ENCODE measurements at regions not wholly inside any gene's neighbourhood (a gene's known extent, or its start where the extent isn't known, plus 50 kb on each side); places are given as distances from the start of the nearest gene placed in this dataset.
"Not testable (repeated sequence)": the region's sequence is repeated elsewhere in the genome, so short reads cannot be mapped to it uniquely, and the experiment has no call there.

DNA sequence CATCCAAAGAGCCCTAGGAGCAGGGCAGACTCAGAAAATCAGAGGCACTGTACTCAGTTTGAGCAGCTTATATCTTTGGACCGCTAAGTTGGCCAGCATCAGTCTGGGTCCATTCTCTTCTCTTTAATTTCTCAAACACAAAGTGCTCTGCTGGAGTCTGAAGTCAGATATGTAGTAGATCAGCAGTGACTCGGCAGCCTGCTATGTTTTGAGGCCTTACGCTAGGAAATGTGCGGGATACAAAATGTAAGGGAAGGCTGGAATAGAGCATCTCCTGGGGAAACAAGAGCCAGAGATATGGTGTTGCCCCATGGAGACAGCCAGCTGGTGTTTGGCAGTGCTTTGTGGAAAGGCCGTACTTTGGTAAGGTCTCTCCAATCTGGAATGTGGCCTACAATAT, 60.6 kb upstream of the VKORC1L1 start:
- H3K27me3 Mint-ChIP-seq (ENCODE audit: insufficient read depth, unreplicated experiment), result no peaks in the 10 kb centered on the region
- POLR2A ChIA-PET, result no interaction called here
- intact Hi-C loops (cut with micrococcal nuclease), result no loop called here
- H3K27ac Mint-ChIP-seq (ENCODE audit: low read depth, unreplicated experiment), result no peak overlapping the region
- CTCF ChIA-PET, result no interaction called here
- DNase-seq (ENCODE audit: unreplicated experiment), result no peak
- H3K4me1 Mint-ChIP-seq (ENCODE audit: insufficient read depth, unreplicated experiment), result no peaks in the 10 kb centered on the region
- peaks cover 16% of the 10 kb centered on the region for H3K36me3 Mint-ChIP-seq (ENCODE audit: insufficient read depth, unreplicated experiment)
- no TSS peak for BruUV-seq (replicated peaks)
- H3K4me3 Mint-ChIP-seq (ENCODE audit: unreplicated experiment), result no peak overlapping the region
- peaks cover 8% of the 10 kb centered on the region for H3K9me3 Mint-ChIP-seq (ENCODE audit: unreplicated experiment)
- TF ChIP-seq, protein P1, sequence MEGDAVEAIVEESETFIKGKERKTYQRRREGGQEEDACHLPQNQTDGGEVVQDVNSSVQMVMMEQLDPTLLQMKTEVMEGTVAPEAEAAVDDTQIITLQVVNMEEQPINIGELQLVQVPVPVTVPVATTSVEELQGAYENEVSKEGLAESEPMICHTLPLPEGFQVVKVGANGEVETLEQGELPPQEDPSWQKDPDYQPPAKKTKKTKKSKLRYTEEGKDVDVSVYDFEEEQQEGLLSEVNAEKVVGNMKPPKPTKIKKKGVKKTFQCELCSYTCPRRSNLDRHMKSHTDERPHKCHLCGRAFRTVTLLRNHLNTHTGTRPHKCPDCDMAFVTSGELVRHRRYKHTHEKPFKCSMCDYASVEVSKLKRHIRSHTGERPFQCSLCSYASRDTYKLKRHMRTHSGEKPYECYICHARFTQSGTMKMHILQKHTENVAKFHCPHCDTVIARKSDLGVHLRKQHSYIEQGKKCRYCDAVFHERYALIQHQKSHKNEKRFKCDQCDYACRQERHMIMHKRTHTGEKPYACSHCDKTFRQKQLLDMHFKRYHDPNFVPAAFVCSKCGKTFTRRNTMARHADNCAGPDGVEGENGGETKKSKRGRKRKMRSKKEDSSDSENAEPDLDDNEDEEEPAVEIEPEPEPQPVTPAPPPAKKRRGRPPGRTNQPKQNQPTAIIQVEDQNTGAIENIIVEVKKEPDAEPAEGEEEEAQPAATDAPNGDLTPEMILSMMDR (IDR thresholded peaks at IDR 0.05; ENCODE audit: unreplicated experiment), result no peak

DNA sequence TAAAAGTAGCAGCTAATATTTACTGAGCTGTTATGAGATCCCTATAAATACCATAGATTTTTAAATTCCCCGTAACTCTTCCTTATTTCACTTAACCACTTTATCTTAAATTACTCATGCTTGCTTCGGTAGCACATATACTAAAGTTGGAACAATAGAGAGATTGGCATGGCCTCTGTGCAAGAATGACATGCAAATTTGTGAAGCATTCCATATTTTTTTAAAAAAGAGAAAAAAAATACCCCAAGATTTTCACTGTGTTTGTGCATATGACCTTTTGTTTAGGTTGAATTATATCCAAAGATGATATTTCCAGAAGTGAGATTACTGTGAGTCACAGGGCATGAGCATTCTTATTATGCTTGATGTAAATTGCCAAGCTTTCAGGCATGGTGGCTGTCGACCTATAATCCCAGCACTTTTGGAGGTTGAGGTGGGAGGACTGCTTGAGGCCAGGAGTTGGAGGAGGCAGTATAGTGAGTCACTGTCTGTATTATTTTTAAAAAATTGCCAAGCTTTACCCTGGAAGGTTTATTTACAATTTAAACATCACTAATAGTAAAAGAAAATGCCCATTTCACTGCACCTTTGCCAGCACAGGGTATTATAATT, 58.2 kb upstream of the VKORC1L1 start:
- peak; percentile 53 for DNase-seq (ENCODE audit: unreplicated experiment)
- H3K4me1 Mint-ChIP-seq (ENCODE audit: insufficient read depth, unreplicated experiment); H3K9me3 Mint-ChIP-seq (ENCODE audit: unreplicated experiment); H3K27me3 Mint-ChIP-seq (ENCODE audit: insufficient read depth, unreplicated experiment); intact Hi-C loops (cut with micrococcal nuclease); CTCF ChIA-PET; BruUV-seq (replicated peaks); H3K27ac Mint-ChIP-seq (ENCODE audit: low read depth, unreplicated experiment); H3K4me3 Mint-ChIP-seq (ENCODE audit: unreplicated experiment): not testable (repeated sequence)
- peaks cover 10% of the 10 kb centered on the region for H3K36me3 Mint-ChIP-seq (ENCODE audit: insufficient read depth, unreplicated experiment)
- POLR2A ChIA-PET, result interaction anchor here (0.7 kb wide), 1 partner anchor 351 kb away, joined by 3 read pairs; no protein-coding TSS in a partner anchor

- ChIA-PET CTCF (interaction anchor here (0.7 kb wide), 1 partner anchor 26 kb away, joined by 3 read pairs; no protein-coding TSS in a partner anchor), POLR2A (interaction anchor here (0.7 kb wide), 1 partner anchor 49 kb away, joined by 6 read pairs; no protein-coding TSS in a partner anchor)
- Mint-ChIP-seq H3K4me3 (ENCODE audit: unreplicated experiment) (no peak overlapping the region), H3K36me3 (ENCODE audit: insufficient read depth, unreplicated experiment) (peaks cover 10% of the 10 kb centered on the region), H3K27me3 (ENCODE audit: insufficient read depth, unreplicated experiment) (no peaks in the 10 kb centered on the region), H3K27ac (ENCODE audit: low read depth, unreplicated experiment) (no peak overlapping the region), H3K9me3 (ENCODE audit: unreplicated experiment) (no peaks in the 10 kb centered on the region), H3K4me1 (ENCODE audit: insufficient read depth, unreplicated experiment) (no peaks in the 10 kb centered on the region)
- TF ChIP-seq, protein P1 (IDR thresholded peaks at IDR 0.05; ENCODE audit: unreplicated experiment), result no peak
- intact Hi-C loops (cut with micrococcal nuclease), result no loop called here
- BruUV-seq (replicated peaks), result no TSS peak
- no peak for DNase-seq (ENCODE audit: unreplicated experiment)
Observed at GRCh38 chr7:65820287-65820950, 52.5 kb upstream of the VKORC1L1 start.
